Esophagus squamous epithelium (tissue), 4 donors: ENCODE measurements at regions not wholly inside any gene's neighbourhood (a gene's known extent, or its start where the extent isn't known, plus 50 kb on each side); places are given as distances from the start of the nearest gene placed in this dataset.

Source experiments
- CTCF ChIP-seq, 6 experiments: fragments of 450-650 bp in 4 of 6; fragments of 200-600 bp in 2 of 6; sonication (generic) in 2 of 6; IDR thresholded peaks; one replicate each; pipeline ENCODE4 v1.5.1; 2016 to 2019; ENCODE audit warnings: antibody characterized with exemption in 6 of 6, mild to moderate bottlenecking in 4 of 6, moderate library complexity in 4 of 6
- POLR2A ChIP-seq, 4 donors: fragments of 450-650 bp; IDR thresholded peaks; one replicate each; pipeline ENCODE4 v1.6.1; 2017; ENCODE audit warnings: antibody characterized with exemption in 4 of 4, mild to moderate bottlenecking in 4 of 4, moderate library complexity in 3 of 4

- TF ChIP-seq CTCF (IDR thresholded peaks at IDR 0.05) (no peak), POLR2A (IDR thresholded peaks at IDR 0.05) (no peak)
Observed at GRCh38 chr14:95398630-95399547, 79.2 kb upstream of the CLMN start.
